Adipocyte (in vitro differentiated cells): ENCODE measurements at regions not wholly inside any gene's neighbourhood (a gene's known extent, or its start where the extent isn't known, plus 50 kb on each side); places are given as distances from the start of the nearest gene placed in this dataset.

Source experiments
- DNase-seq: peaks from one replicate; pipeline ENCODE4 v3.0.0-alpha.2; 2015; ENCODE audit warnings: low read depth
- H3K27me3 ChIP-seq: replicated peaks from 2 replicates; pipeline ENCODE4 v1.7.0; 2013; ENCODE audit warnings: mild to moderate bottlenecking, low read length, moderate library complexity; ENCODE audit not compliant: control insufficient read depth, insufficient read depth
- H3K36me3 ChIP-seq: 2 replicates; pipeline ENCODE4 v1.7.0; 2013; ENCODE audit warnings: low read length, mild to moderate bottlenecking, moderate library complexity; ENCODE audit not compliant: control insufficient read depth, insufficient read depth, severe bottlenecking
- H3K4me1 ChIP-seq: 2 replicates; pipeline ENCODE4 v1.7.0; 2013; ENCODE audit warnings: mild to moderate bottlenecking, low read length, moderate library complexity; ENCODE audit not compliant: control insufficient read depth, insufficient read depth
- H3K4me3 ChIP-seq: 2 replicates; pipeline ENCODE4 v1.7.0; 2013; ENCODE audit warnings: mild to moderate bottlenecking, low read length, moderate library complexity
- H3K9ac ChIP-seq: 2 replicates; pipeline ENCODE4 v1.7.0; 2013; ENCODE audit warnings: mild to moderate bottlenecking, low read length, moderate library complexity
- H3K9me3 ChIP-seq: 2 replicates; pipeline ENCODE4 v1.7.0; 2013; ENCODE audit warnings: mild to moderate bottlenecking, low read length, moderate library complexity; ENCODE audit not compliant: control insufficient read depth

DNA sequence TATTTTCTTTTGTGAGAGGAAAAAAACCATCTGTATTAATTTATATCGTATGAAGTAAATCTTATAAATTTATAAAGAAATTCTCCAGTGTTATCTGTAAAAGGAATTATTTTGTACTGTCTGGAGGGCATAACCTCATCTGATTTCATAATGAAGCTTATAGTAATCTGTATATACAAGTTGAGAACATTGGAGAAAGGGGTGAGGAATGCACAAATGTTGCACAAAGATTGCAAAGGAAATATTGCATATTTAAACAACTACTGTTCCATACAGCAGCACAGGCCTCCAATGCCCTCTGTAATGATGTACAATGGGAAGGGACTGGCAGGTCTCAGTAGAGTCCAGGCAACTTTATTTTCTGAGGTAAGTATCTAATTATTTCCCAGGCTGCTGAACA, 50.8 kb upstream of the KCNJ16 start:
- no peaks in the 10 kb centered on the region for H3K27me3 ChIP-seq
- no peaks in the 10 kb centered on the region for H3K36me3 ChIP-seq
- DNase-seq, result peak; percentile 55
- no peak overlapping the region for H3K4me3 ChIP-seq
- H3K4me1 ChIP-seq, result peaks cover 22% of the 10 kb centered on the region
- H3K9ac ChIP-seq, result no peak overlapping the region
- H3K9me3 ChIP-seq, result peaks cover 7% of the 10 kb centered on the region
